GM12878 (cell line): ENCODE measurements at regions not wholly inside any gene's neighbourhood (a gene's known extent, or its start where the extent isn't known, plus 50 kb on each side); places are given as distances from the start of the nearest gene placed in this dataset.

Experiments
- ATAC-seq: fragments of 200-7000 bp; cut with Tn5 transposase; 3 replicates; pipeline ENCODE4 v1.9.1; 2020; ENCODE audit warnings: mild to moderate bottlenecking, moderate library complexity
- BruUV-seq: library from RNA; stranded (reverse); fragments of 400-500 nt; replicated peaks from 2 replicates; lab custom pipeline; 2021; lab: Mats Ljungman, UMichigan
- CTCF ChIA-PET: fragments of 300-600 bp; sonication (Branson Sonifier 250); formaldehyde crosslinking; extraction: SDS; loops from one replicate; lab custom pipeline; 2021; ENCODE audit warnings: inconsistent platforms; lab: Yijun Ruan, JAX
- POLR2A ChIA-PET: fragments of 350-600 bp; formaldehyde crosslinking; extraction: SDS; loops from one replicate; lab custom pipeline; 2021; ENCODE audit warnings: inconsistent platforms; lab: Charles Lee
- RAD21 ChIA-PET: fragments of 300-600 bp; sonication (Branson Sonifier 250); formaldehyde crosslinking; loops from one replicate; lab custom pipeline; 2023; ENCODE audit warnings: antibody characterized with exemption; ENCODE audit not compliant: unreplicated experiment; lab: Charles Lee
- SMC1A ChIA-PET: fragments of 300-600 bp; sonication (Branson Sonifier 250); formaldehyde crosslinking; loops from one replicate; lab custom pipeline; 2023; ENCODE audit not compliant: unreplicated experiment, uncharacterized antibody; lab: Charles Lee
- DNase-seq: peaks from one replicate; pipeline ENCODE4 v3.0.0-alpha.2; 2011; ENCODE audit warnings: low read depth, low spot score
- FAIRE-seq: peaks from 3 replicates; lab custom pipeline; 2011; peaks lifted over from hg19 to GRCh38; lab: Jason Lieb, UNC
- H2AFZ ChIP-seq: 2 replicates; pipeline ENCODE4 v1.6.0; 2011; ENCODE audit warnings: low read depth, low read length, control low read depth; ENCODE audit not compliant: control insufficient read depth
- H3K27ac ChIP-seq: 2 replicates; pipeline ENCODE4 v1.5.1; 2011; ENCODE audit warnings: control low read depth; ENCODE audit not compliant: control insufficient read depth, insufficient read depth
- H3K27me3 ChIP-seq, 2 experiments: replicated peaks in 1 of 2; 2 replicates each; pipeline versions ENCODE4 v1.6.0 to v1.6.1; 2011; ENCODE audit warnings: low read length in 1 of 2; ENCODE audit not compliant: control insufficient read depth in 2 of 2, insufficient read depth in 2 of 2
- H3K36me3 ChIP-seq, 2 experiments: 2 replicates each; pipeline ENCODE4 v1.5.1; 2011; ENCODE audit warnings: low read length in 1 of 2; ENCODE audit not compliant: control insufficient read depth in 2 of 2, insufficient read depth in 2 of 2
- H3K4me1 ChIP-seq: 2 replicates; pipeline ENCODE4 v1.6.1; 2011; ENCODE audit warnings: mild to moderate bottlenecking, low read length, moderate library complexity, mixed read lengths; ENCODE audit not compliant: control insufficient read depth, insufficient read depth
- H3K4me2 ChIP-seq: 2 replicates; pipeline ENCODE4 v1.6.0; 2011; ENCODE audit warnings: control low read depth; ENCODE audit not compliant: control insufficient read depth, insufficient read depth
- H3K4me3 ChIP-seq: fragments of 200-600 bp; sonication (generic); 2 replicates; pipeline ENCODE4 v1.5.1; 2016
- H3K79me2 ChIP-seq: 2 replicates; pipeline ENCODE4 v1.6.0; 2011; ENCODE audit warnings: low read length; ENCODE audit not compliant: control insufficient read depth, insufficient read depth
- H3K9ac ChIP-seq: 2 replicates; pipeline ENCODE4 v1.8.0; 2011; ENCODE audit warnings: low read length, control low read depth, mixed read lengths; ENCODE audit not compliant: control insufficient read depth, insufficient read depth
- H3K9me3 ChIP-seq: replicated peaks from 3 replicates; pipeline ENCODE4 v1.5.1; 2011; ENCODE audit warnings: mild to moderate bottlenecking, low read length; ENCODE audit not compliant: control insufficient read depth, insufficient read depth
- H4K20me1 ChIP-seq: 2 replicates; pipeline ENCODE4 v1.6.0; 2011; ENCODE audit not compliant: control insufficient read depth, insufficient read depth
- ATF7 ChIP-seq: fragments of 450-650 bp; IDR thresholded peaks from 2 replicates; pipeline ENCODE4 v1.6.1; 2016; ENCODE audit warnings: low read depth, mild to moderate bottlenecking
- BCL11A ChIP-seq: IDR thresholded peaks from 2 replicates; pipeline ENCODE4 v1.6.1; 2011; ENCODE audit warnings: low read depth, low read length
- CBX5 ChIP-seq: sonication (generic); IDR thresholded peaks from 2 replicates; pipeline ENCODE4 v1.6.1; 2016; ENCODE audit warnings: low read depth, moderate library complexity, mild to moderate bottlenecking, inconsistent platforms
- DPF2 ChIP-seq: fragments of 450-650 bp; IDR thresholded peaks from 2 replicates; pipeline ENCODE4 v1.6.1; 2017; ENCODE audit warnings: mild to moderate bottlenecking
- GABPA ChIP-seq: IDR thresholded peaks from 2 replicates; pipeline ENCODE4 v1.6.1; 2014; ENCODE audit warnings: antibody characterized with exemption, low read depth, mild to moderate bottlenecking, inconsistent platforms
- HDAC2 ChIP-seq: fragments of 200-600 bp; sonication (generic); IDR thresholded peaks from 2 replicates; pipeline ENCODE4 v1.6.1; 2017
- IRF3 ChIP-seq: fragments of 450-650 bp; IDR thresholded peaks from 2 replicates; pipeline ENCODE4 v1.6.1; 2014; ENCODE audit warnings: mild to moderate bottlenecking
- IRF4 ChIP-seq: IDR thresholded peaks from 2 replicates; pipeline ENCODE4 v1.6.1; 2011; ENCODE audit warnings: low read depth, low read length
- MTA2 ChIP-seq: fragments of 450-650 bp; IDR thresholded peaks from 2 replicates; pipeline ENCODE4 v1.6.1; 2016; ENCODE audit warnings: low read depth, mild to moderate bottlenecking, moderate library complexity
- NBN ChIP-seq: fragments of 450-650 bp; IDR thresholded peaks from 2 replicates; pipeline ENCODE4 v1.6.1; 2016
- NFIC ChIP-seq: IDR thresholded peaks from 2 replicates; pipeline ENCODE4 v1.6.1; 2012; ENCODE audit warnings: low read depth, mild to moderate bottlenecking, inconsistent platforms, low read length, moderate library complexity
- NR2C1 ChIP-seq: fragments of 450-650 bp; IDR thresholded peaks from 2 replicates; pipeline ENCODE4 v1.6.1; 2017; ENCODE audit warnings: antibody characterized with exemption, mild to moderate bottlenecking, moderate library complexity
- NRF1 ChIP-seq: conservative IDR thresholded peaks from 2 replicates; pipeline ENCODE4 v1.6.1; 2011; ENCODE audit warnings: mild to moderate bottlenecking, low read depth, low read length, improper control_type of control experiment
- RB1 ChIP-seq: fragments of 450-650 bp; formaldehyde crosslinking; IDR thresholded peaks from 2 replicates; pipeline ENCODE4 v1.6.1; 2017; ENCODE audit warnings: mild to moderate bottlenecking, borderline replicate concordance
- RBBP5 ChIP-seq: fragments of 200-600 bp; sonication (generic); conservative IDR thresholded peaks from 2 replicates; pipeline ENCODE4 v1.6.1; 2016
- RELA ChIP-seq: fragments of 450-650 bp; IDR thresholded peaks from 2 replicates; pipeline ENCODE4 v1.8.0; 2014; ENCODE audit warnings: borderline replicate concordance; ENCODE audit not compliant: partially characterized antibody
- SREBF1 ChIP-seq: IDR thresholded peaks from 2 replicates; pipeline ENCODE4 v1.6.1; 2012; ENCODE audit warnings: mild to moderate bottlenecking, low read length
- YBX1 ChIP-seq: fragments of 450-650 bp; IDR thresholded peaks from 2 replicates; pipeline ENCODE4 v1.6.1; 2016; ENCODE audit warnings: antibody characterized with exemption
- ZNF384 ChIP-seq: IDR thresholded peaks from 2 replicates; pipeline ENCODE4 v1.6.1; 2012; ENCODE audit warnings: low read depth, mild to moderate bottlenecking, low read length, improper control_type of control experiment, borderline replicate concordance
- ZZZ3 ChIP-seq: IDR thresholded peaks from 2 replicates; pipeline ENCODE4 v1.6.1; 2011; ENCODE audit warnings: low read depth; ENCODE audit not compliant: control insufficient read depth, insufficient read length
- WGBS: methylation state at CpG from one replicate; pipeline ENCODE4 v1.1.6; 2016; ENCODE audit warnings: low lambda C conversion rate; ENCODE audit not compliant: insufficient replicate concordance, insufficient coverage; ENCODE audit errors: missing lambda C conversion rate; 5-methylcytosine and 5-hydroxymethylcytosine counted together
- in situ Hi-C: fragments of 300-500 bp; cut with MboI; formaldehyde crosslinking; loops from 9 replicates; pipeline ENCODE4 v1.14.3; 2018; ENCODE audit warnings: mixed read lengths
- intact Hi-C: fragments of 100-400 bp; cut with micrococcal nuclease; formaldehyde crosslinking; loops from one replicate; pipeline ENCODE4 v1.14.2; 2022; ENCODE audit not compliant: unreplicated experiment

DNA sequence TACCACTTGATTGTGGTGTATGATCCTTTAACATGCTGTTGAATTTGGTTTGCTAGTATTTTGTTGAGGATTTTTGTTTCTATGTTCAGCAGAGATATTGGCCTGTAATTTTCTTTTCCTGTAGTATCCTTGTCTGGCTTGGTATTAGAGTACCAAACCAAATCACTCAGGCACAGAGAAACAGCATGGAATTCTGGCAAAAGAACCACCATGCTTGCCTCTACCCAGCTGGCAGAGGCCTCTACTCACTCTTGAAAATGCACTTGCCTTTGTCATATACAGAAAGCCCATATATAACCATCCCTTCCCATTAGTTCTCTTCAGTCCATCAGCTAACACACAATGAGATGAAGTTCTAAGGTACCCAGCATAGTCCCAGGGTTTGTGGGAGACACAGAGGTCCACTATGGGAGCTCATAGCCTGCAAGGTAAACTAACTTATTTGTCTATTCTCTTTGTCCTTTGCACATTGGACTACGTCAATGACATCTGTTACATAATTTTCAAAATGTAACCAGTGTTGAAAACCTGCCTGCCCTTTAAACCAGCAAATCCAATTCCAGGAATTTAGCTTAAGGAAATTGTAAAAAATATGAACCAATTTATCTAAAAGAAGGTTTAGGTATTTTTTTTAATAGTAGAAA, 82.1 kb upstream of the POMGNT2 start:
- RAD21 ChIA-PET, result no interaction called here
- no peaks in the 10 kb centered on the region for H3K4me1 ChIP-seq
- no peak overlapping the region for H3K27ac ChIP-seq
- SMC1A ChIA-PET, result interaction anchor here (1.7 kb wide), 1 partner anchor 13 kb away, joined by 4 read pairs; no protein-coding TSS in a partner anchor
- no peak for TF ChIP-seq ZNF384
- TF ChIP-seq NRF1, result no peak
- TF ChIP-seq RBBP5, result no peak
- no peak for TF ChIP-seq HDAC2
- no peak for TF ChIP-seq NR2C1
- no peak for TF ChIP-seq DPF2
- no peak for TF ChIP-seq GABPA
- no peak for TF ChIP-seq RB1
- no peak for TF ChIP-seq MTA2
- TF ChIP-seq YBX1, result no peak
- TF ChIP-seq NBN, result no peak
- no peak for TF ChIP-seq IRF4
- no peak for TF ChIP-seq SREBF1
- TF ChIP-seq ATF7, result no peak
- no peak for TF ChIP-seq NFIC
- TF ChIP-seq BCL11A, result no peak
- no peak for TF ChIP-seq ZZZ3
- TF ChIP-seq RELA, result no peak
- no peak for TF ChIP-seq IRF3
- no peak for TF ChIP-seq CBX5
- no peaks in the 10 kb centered on the region for H3K79me2 ChIP-seq
- no peak overlapping the region for H3K9ac ChIP-seq
- in situ Hi-C loops, result no loop called here
- no peak for DNase-seq
- ATAC-seq, result no peak
- no peaks in the 10 kb centered on the region for H3K9me3 ChIP-seq
- no peaks in the 10 kb centered on the region for H3K36me3 ChIP-seq
- BruUV-seq, result no TSS peak
- POLR2A ChIA-PET, result no interaction called here
- H4K20me1 ChIP-seq, result no peaks in the 10 kb centered on the region
- WGBS, result 0% methylated on average over 1 of the region's 1 CpG
- no peak overlapping the region for H2AFZ ChIP-seq
- no peak overlapping the region for H3K4me3 ChIP-seq
- no peak overlapping the region for H3K4me2 ChIP-seq
- no peak for FAIRE-seq
- H3K27me3 ChIP-seq, result no peaks in the 10 kb centered on the region; a peak in 2 of 4 replicates
- CTCF ChIA-PET, result no interaction called here
- intact Hi-C loops, result no loop called here
